Tibial nerve (tissue), 4 donors: ENCODE measurements at regions not wholly inside any gene's neighbourhood (a gene's known extent, or its start where the extent isn't known, plus 50 kb on each side); places are given as distances from the start of the nearest gene placed in this dataset.

ENCODE experiments used
- EP300 ChIP-seq, 2 donors: sonication (generic); formaldehyde crosslinking; IDR thresholded peaks; one replicate each; pipeline ENCODE4 v1.6.1; 2017; ENCODE audit warnings: antibody characterized with exemption in 2 of 2, mild to moderate bottlenecking in 1 of 2
- POLR2A ChIP-seq, 2 donors: fragments of 450-650 bp; IDR thresholded peaks; one replicate each; pipeline ENCODE4 v1.6.1; 2017; ENCODE audit warnings: antibody characterized with exemption in 2 of 2, mild to moderate bottlenecking in 2 of 2, moderate library complexity in 2 of 2
- TF ChIP-seq, protein P1 (sequence below), 5 experiments: fragments of 200-600 bp in 3 of 5; fragments of 450-650 bp in 2 of 5; sonication (generic) in 3 of 5; IDR thresholded peaks; one replicate each; pipeline ENCODE4 v1.5.1; 2016 to 2019; ENCODE audit warnings: antibody characterized with exemption in 5 of 5, mild to moderate bottlenecking in 3 of 5, moderate library complexity in 2 of 5

DNA sequence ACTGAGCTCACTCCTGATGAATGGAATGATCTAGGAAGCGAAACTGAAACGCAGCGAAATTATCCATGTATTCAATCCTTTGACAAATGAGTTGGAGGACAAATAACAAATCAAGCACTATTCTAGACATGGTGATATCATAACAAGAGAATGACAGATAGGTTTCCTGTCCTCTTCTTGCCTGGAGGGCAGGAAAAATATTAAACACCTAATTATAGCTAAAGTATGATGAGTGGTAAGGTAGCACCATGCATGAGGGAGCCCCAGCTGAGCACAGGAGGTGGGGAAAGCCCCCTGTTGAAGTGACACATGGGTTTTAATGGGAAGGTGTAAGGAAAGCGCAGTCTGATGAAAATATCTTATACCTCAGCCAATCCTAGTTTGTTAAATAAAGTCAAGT is 225.2 kb downstream of the NPR3 start:
- TF ChIP-seq POLR2A (IDR thresholded peaks at IDR 0.05) (no peak), EP300 (IDR thresholded peaks at IDR 0.05) (no peak)
- TF ChIP-seq, protein P1, sequence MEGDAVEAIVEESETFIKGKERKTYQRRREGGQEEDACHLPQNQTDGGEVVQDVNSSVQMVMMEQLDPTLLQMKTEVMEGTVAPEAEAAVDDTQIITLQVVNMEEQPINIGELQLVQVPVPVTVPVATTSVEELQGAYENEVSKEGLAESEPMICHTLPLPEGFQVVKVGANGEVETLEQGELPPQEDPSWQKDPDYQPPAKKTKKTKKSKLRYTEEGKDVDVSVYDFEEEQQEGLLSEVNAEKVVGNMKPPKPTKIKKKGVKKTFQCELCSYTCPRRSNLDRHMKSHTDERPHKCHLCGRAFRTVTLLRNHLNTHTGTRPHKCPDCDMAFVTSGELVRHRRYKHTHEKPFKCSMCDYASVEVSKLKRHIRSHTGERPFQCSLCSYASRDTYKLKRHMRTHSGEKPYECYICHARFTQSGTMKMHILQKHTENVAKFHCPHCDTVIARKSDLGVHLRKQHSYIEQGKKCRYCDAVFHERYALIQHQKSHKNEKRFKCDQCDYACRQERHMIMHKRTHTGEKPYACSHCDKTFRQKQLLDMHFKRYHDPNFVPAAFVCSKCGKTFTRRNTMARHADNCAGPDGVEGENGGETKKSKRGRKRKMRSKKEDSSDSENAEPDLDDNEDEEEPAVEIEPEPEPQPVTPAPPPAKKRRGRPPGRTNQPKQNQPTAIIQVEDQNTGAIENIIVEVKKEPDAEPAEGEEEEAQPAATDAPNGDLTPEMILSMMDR (IDR thresholded peaks at IDR 0.05) = no peak
